Activated B cell treated with CpG ODN at 0.5 μM for 24 hours (primary cell): ENCODE measurements at regions not wholly inside any gene's neighbourhood (a gene's known extent, or its start where the extent isn't known, plus 50 kb on each side); places are given as distances from the start of the nearest gene placed in this dataset.

Experiments used
- ATAC-seq: fragments of 200-7000 bp; cut with Tn5 transposase; one replicate; pipeline ENCODE4 v1.10.0; 2021; ENCODE audit warnings: low read depth, mild to moderate bottlenecking, moderate library complexity
- CTCF ChIA-PET: fragments of 350-600 bp; sonication (Branson Sonifier 250); formaldehyde crosslinking; loops from one replicate; lab custom pipeline; 2021; ENCODE audit warnings: antibody characterized with exemption; lab: Charles Lee
- POLR2A ChIA-PET: fragments of 350-600 bp; sonication (Branson Sonifier 250); formaldehyde crosslinking; loops from one replicate; lab custom pipeline; 2021; ENCODE audit warnings: antibody characterized with exemption; lab: Charles Lee
- DNase-seq: peaks from one replicate; pipeline ENCODE4 v3.0.0; 2022
- H3K27ac Mint-ChIP-seq: one replicate; pipeline ENCODE4 v1.8.0; 2020; ENCODE audit warnings: mixed read lengths
- H3K27me3 Mint-ChIP-seq: one replicate; pipeline ENCODE4 v1.8.0; 2021; ENCODE audit warnings: mixed read lengths
- H3K36me3 Mint-ChIP-seq: one replicate; pipeline ENCODE4 v1.8.0; 2021; ENCODE audit warnings: low read depth, mixed read lengths
- H3K4me1 Mint-ChIP-seq: one replicate; pipeline ENCODE4 v1.8.0; 2021; ENCODE audit warnings: mixed read lengths
- H3K4me3 Mint-ChIP-seq: one replicate; pipeline ENCODE4 v1.8.0; 2020; ENCODE audit warnings: mild to moderate bottlenecking, mixed read lengths
- H3K9me3 Mint-ChIP-seq: one replicate; pipeline ENCODE4 v1.8.0; 2020; ENCODE audit warnings: mixed read lengths
- CTCF ChIP-seq: fragments of 200-600 bp; IDR thresholded peaks from one replicate; pipeline ENCODE4 v1.8.0; 2022; ENCODE audit warnings: antibody characterized with exemption, mild to moderate bottlenecking
- intact Hi-C: fragments of 100-400 bp; cut with micrococcal nuclease; formaldehyde crosslinking; loops from one replicate; pipeline ENCODE4 v1.15.1; 2024

- no peak overlapping the region for H3K27ac Mint-ChIP-seq
- H3K9me3 Mint-ChIP-seq = peaks cover 3% of the 10 kb centered on the region
- H3K27me3 Mint-ChIP-seq = no peaks in the 10 kb centered on the region
- no peak overlapping the region for H3K4me3 Mint-ChIP-seq
- intact Hi-C loops = no loop called here
- DNase-seq = no peak
- no peaks in the 10 kb centered on the region for H3K36me3 Mint-ChIP-seq
- TF ChIP-seq CTCF = no peak
- no peak for ATAC-seq
- CTCF ChIA-PET = no interaction called here
- no peaks in the 10 kb centered on the region for H3K4me1 Mint-ChIP-seq
- POLR2A ChIA-PET = no interaction called here
Measured at GRCh38 chr5:89204756-89205155, 321.8 kb upstream of the MEF2C start.

GRCh38 chr5:89203611-89204010, 320.6 kb upstream of the MEF2C start:
- peaks cover 7% of the 10 kb centered on the region for H3K9me3 Mint-ChIP-seq
- H3K27me3 Mint-ChIP-seq = no peaks in the 10 kb centered on the region
- ChIA-PET POLR2A (no interaction called here), CTCF (no interaction called here)
- no peaks in the 10 kb centered on the region for H3K4me1 Mint-ChIP-seq
- intact Hi-C loops = no loop called here
- no peak overlapping the region for H3K27ac Mint-ChIP-seq
- DNase-seq (no peak), ATAC-seq (no peak)
- no peak for TF ChIP-seq CTCF
- peaks cover 2% of the 10 kb centered on the region for H3K36me3 Mint-ChIP-seq
- H3K4me3 Mint-ChIP-seq = no peak overlapping the region

GRCh38 chr5:89200899-89201298, 317.9 kb upstream of the MEF2C start:
- no peak for TF ChIP-seq CTCF
- H3K27me3 Mint-ChIP-seq = no peaks in the 10 kb centered on the region
- H3K4me1 Mint-ChIP-seq = no peaks in the 10 kb centered on the region
- intact Hi-C loops = no loop called here
- ATAC-seq (no peak), DNase-seq (no peak)
- no peak overlapping the region for H3K4me3 Mint-ChIP-seq
- H3K9me3 Mint-ChIP-seq = peaks cover 19% of the 10 kb centered on the region
- peaks cover 14% of the 10 kb centered on the region for H3K36me3 Mint-ChIP-seq
- POLR2A ChIA-PET = interaction anchor here (0.6 kb wide), 1 partner anchor 30 kb away, joined by 5 read pairs; no protein-coding TSS in a partner anchor
- CTCF ChIA-PET = no interaction called here
- H3K27ac Mint-ChIP-seq = no peak overlapping the region

- no peak for TF ChIP-seq CTCF
- ChIA-PET POLR2A (no interaction called here), CTCF (no interaction called here)
- intact Hi-C loops = no loop called here
- Mint-ChIP-seq H3K4me1 (no peaks in the 10 kb centered on the region), H3K36me3 (peaks cover 14% of the 10 kb centered on the region), H3K9me3 (peaks cover 23% of the 10 kb centered on the region), H3K4me3 (no peak overlapping the region), H3K27ac (no peak overlapping the region), H3K27me3 (no peaks in the 10 kb centered on the region)
- DNase-seq (no peak), ATAC-seq (no peak)
Measured at GRCh38 chr5:89199306-89199705, 316.3 kb upstream of the MEF2C start.

- H3K9me3 Mint-ChIP-seq = peaks cover 7% of the 10 kb centered on the region
- DNase-seq = no peak
- ChIA-PET CTCF (no interaction called here), POLR2A (interaction anchor here (0.6 to 0.7 kb wide), 2 partner anchors 301 to 302 kb away, joined by 3 to 7 read pairs; no protein-coding TSS in a partner anchor)
- intact Hi-C loops = no loop called here
- no peaks in the 10 kb centered on the region for H3K4me1 Mint-ChIP-seq
- no peak overlapping the region for H3K27ac Mint-ChIP-seq
- no peaks in the 10 kb centered on the region for H3K27me3 Mint-ChIP-seq
- no peak for ATAC-seq
- no peak for TF ChIP-seq CTCF
- H3K4me3 Mint-ChIP-seq = no peak overlapping the region
- H3K36me3 Mint-ChIP-seq = peaks cover 2% of the 10 kb centered on the region
Measured at GRCh38 chr5:89191374-89191773, 308.4 kb upstream of the MEF2C start.
